ENCODE measurements at regions not wholly inside any gene's neighbourhood (a gene's known extent, or its start where the extent isn't known, plus 50 kb on each side); places are given as distances from the start of the nearest gene placed in this dataset.

- DNase-seq, result no peak
Observed at GRCh38 chr4:96099031-96099430, 259.1 kb downstream of the PDHA2 start.

- DNase-seq, result no peak
Observed at GRCh38 chr4:96102541-96103026, 262.7 kb downstream of the PDHA2 start.

GRCh38 chr4:96103086-96103485 lies 263.2 kb downstream of the PDHA2 start:
- no peak for DNase-seq

- DNase-seq, result no peak
Observed at GRCh38 chr4:96108146-96108545, 268.3 kb downstream of the PDHA2 start.

GRCh38 chr4:96112631-96113030 lies 272.7 kb downstream of the PDHA2 start:
- no peak for DNase-seq

DNA sequence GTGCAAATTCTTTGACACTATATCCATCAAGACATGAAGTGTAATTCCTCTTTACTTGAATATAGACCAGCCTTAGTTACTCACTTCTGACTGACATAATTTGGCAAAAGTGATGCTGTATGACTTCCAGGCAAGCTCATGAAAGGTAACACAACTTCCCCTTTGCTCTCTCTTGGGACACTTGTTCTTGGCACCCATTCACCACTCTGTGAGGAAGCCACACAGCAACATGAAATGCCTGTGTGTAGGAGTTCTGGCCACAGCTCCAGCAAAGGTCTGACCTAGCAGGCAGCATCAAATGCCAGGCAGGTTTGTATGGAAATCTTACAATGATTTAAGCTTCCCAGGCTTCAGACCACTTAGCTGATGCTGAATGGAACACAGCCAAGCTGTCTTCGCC lies 280.3 kb downstream of the PDHA2 start:
- no peak for DNase-seq

DNA sequence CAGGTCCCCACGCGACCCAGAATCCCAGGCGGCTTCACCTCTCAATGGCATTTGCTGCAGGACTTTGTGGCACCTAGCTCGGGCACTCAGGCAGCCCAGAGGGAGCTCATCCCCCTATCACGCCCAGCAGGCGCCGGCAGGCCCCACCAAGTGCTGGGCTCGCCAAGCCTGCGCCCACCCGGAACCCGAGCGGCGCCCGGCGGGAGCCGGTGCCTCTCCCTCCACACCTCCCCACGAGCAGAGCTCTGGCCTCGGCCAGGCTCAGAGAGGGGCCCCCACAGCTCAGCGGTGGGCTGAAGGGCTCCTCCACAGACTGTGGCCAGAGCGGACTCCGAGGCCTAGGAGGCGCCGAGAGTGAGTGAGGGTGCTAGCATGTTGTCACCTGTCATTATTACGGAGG lies 286.3 kb downstream of the PDHA2 start:
- no peak for DNase-seq

DNA sequence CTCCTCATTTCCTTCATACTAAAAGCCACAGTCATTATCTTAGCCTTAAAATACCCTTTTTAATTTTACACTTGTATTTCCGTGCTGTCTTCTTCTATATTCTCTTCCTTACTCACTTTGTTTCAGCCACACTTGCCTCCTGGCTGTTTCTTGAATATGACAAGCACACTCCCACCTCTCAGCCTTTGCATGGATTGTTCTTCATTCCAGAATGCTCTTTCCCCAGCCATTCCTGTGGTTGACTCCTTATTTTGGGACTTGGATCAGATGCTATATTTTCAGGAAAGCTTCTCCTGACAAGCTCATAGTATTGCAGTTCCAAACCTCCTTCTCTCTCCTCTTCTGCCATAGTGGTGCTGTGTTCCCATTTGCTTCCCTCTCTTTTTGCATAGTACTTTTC lies 291.3 kb downstream of the PDHA2 start:
- no peak for DNase-seq

- DNase-seq, result no peak
Observed at GRCh38 chr4:96134806-96135205, 294.9 kb downstream of the PDHA2 start.

DNA sequence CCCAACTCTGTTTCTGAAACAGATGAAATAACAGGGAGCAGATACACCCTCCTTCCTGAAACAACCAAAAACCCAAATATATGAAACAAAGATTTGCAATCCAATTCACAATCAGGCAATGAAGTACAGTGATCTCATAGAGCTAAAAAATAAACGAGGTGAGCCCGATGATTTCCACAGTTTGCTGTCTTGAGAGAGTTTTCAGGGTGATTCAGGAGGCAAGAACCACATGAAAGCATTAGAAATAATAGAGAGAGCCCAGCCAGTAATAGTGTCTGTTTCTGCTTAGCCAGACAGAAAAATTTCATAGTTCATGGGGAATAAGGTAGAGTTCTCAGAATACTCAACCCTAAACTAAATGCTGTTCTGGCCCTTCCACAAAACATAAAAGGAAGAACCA lies 296.2 kb downstream of the PDHA2 start:
- no peak for DNase-seq

- no peak for DNase-seq
Observed at GRCh38 chr4:96139251-96139929, 299.5 kb downstream of the PDHA2 start.

GRCh38 chr4:96145601-96146000 lies 305.7 kb downstream of the PDHA2 start:
- DNase-seq, result no peak

DNA sequence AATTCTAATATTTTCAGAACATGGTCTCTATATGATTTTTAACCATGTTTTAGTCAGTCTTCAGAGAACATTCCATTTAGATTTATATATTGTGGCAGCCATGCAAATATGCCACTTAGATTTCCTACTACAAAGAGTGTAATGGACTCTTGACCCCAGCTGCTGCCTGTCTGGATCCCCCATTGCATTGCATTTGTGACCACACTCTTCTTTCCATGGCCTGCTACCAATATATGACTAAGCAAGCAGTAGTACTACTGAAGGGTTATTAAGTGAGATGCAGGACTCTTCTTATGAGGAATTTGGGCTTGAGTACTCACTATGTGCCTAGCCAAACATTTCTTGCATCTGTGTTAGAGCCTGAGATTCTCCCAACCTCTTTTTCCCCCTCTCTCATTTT lies 306.8 kb downstream of the PDHA2 start:
- no peak for DNase-seq

DNA sequence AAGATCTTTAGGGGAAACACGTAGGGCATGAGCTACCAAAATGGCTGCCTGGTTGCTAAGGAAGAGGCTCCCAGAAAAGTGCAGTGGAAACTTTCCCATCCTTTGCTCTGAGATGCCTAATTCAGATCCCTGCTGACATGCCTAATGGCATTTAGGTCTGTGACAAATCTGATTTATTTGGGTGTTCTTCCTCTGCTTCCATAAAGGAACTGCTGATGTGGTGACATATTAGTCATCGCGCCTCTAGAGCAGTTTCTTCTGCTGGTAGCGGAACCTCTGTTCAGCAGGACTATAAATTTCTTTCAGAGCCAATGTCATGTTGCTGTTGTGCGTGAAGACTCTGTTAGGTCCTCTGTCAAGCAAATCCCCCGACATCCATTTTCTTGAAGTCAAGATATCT lies 310.0 kb downstream of the PDHA2 start:
- peak in 3 of 4 experiments; percentile 0 to 2 (median 1) for DNase-seq

DNA sequence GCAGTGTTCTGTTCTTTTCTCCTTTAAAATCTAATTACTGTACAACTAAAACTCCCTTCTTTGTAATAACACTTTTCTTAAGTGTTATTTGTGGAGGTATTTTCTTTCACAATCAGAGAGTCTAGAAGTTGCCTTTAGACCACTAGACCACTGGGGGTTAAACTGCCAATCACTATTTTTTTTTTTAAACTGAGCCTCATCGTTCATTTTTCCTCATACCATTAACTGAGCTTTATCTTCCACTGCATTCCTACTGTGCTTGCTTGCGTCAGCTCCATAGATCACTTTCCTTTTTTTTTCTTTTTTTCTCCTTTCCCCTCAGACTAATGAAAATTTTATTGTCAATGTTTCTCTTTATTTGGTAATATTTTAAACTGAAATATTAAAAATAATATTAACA lies 310.6 kb downstream of the PDHA2 start:
- no peak for DNase-seq

DNA sequence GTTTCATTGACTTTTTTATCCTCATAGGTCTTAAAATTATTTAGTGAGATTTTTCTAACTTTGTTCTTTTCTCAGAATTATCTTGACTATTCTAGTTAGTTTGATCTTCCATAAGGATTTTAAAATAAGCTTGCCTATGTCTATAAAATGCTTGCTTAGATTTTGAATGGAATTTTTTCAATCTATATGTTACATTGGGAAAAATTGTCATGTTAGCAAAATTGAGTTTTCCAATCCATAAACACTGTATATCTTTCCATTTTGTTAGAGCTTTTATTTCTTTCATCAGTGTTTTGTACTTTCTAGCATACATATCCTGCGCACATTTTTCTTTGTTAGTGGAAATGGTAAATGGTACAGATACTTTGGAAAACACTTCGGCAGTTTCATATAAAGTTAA lies 312.9 kb downstream of the PDHA2 start:
- DNase-seq, result no peak

DNA sequence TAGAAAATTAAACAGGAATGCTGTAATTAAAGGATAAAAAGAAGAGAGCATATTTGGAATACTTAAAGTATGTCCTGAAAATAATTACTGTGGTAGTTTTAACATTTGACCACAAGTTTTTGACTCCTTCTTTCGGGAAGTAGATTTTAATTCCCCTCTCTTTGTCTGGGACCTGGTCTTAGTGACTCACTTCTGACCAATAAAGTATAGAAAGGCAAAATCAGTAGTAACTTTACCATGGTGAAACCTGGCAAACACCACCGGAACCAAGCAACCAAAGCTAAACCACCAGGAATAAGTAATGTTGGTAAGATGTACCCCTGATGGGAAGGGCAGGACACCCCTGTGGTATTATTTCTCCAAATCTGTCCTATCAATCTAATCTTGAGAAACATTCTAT lies 314.8 kb downstream of the PDHA2 start:
- no peak for DNase-seq

GRCh38 chr4:96162636-96163035 lies 322.7 kb downstream of the PDHA2 start:
- no peak for DNase-seq

GRCh38 chr4:96164814-96165351 lies 325.0 kb downstream of the PDHA2 start:
- DNase-seq, result no peak

DNA sequence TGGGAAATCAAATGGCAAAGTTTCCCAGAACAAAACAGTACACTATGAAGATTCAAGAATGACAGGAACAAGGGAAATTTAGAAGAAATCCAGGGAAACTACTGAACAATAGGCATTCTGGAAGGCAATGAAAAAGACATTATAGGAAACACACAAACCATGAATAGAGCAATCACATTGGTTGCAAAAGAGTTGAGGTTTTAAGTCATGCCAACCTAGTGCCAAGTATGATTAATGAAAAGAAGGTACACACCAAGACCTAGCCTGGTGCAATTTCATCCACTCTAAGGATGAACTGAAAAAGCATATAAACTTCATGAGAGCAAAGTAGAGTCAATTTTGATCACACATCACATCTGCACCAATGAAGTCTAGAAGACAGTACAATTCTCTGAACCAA lies 326.9 kb downstream of the PDHA2 start:
- DNase-seq, result no peak

- no peak for DNase-seq
Observed at GRCh38 chr4:96170198-96170597, 330.3 kb downstream of the PDHA2 start.

- DNase-seq, result no peak
Observed at GRCh38 chr4:96173756-96174155, 333.9 kb downstream of the PDHA2 start.

DNA sequence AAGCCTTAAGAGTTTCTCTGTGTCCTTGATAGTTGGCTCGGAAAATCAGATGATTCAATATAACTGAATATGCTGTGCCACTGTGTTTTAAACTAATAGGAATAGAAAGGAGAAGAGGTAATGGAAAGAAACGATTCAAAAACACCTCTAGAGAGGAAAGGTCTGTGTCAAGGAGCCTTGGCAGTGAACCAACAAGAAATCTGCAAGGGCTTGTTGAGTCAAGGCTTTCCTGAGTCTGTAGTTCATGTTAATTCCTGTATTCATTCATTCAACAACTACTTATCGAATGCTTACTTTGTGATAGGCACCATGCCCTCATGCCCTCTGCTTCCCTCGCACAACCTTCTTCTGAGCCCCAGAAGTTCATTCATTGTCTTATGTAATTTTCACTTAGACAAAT lies 336.0 kb downstream of the PDHA2 start:
- DNase-seq, result no peak

- no peak for DNase-seq
Observed at GRCh38 chr4:96183611-96184010, 343.7 kb downstream of the PDHA2 start.

DNA sequence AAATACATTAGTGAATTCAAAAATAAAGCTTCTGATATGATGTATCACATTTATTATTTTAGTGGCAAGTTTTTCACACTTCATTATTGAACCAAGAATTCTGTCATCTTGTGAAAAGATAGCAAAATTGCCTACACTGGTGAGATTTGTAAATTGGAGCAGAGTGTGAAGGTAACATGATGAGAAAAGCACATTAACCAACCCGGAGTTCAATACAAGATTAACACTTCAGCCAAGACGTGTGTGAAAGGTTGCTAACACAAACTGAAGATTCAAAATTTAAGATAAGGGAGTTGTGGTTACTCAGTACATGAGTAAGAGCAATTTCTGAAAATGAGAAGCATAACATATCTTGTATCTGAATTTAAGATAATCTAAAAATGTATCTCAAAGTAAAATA lies 346.7 kb downstream of the PDHA2 start:
- DNase-seq, result no peak
